DMS 273 (cell line): ENCODE measurements at regions not wholly inside any gene's neighbourhood (a gene's known extent, or its start where the extent isn't known, plus 50 kb on each side); places are given as distances from the start of the nearest gene placed in this dataset.
"Not testable (repeated sequence)": the region's sequence is repeated elsewhere in the genome, so short reads cannot be mapped to it uniquely, and the experiment has no call there.

Source experiments
- DNase-seq: peaks from one replicate; lab custom pipeline; 2025; ENCODE audit not compliant: unreplicated experiment; lab: John Stamatoyannopoulos, UW

- DNase-seq: peak; percentile 4
These were observed 373.1 kb downstream of the CD109 start for GRCh38 chr6:74069089-74069581.

GRCh38 chr6:74066168-74066871 lies 370.3 kb downstream of the CD109 start:
- DNase-seq: no peak

GRCh38 chr6:74065705-74066104 lies 369.7 kb downstream of the CD109 start:
- DNase-seq: no peak

GRCh38 chr6:74063391-74063790 lies 367.4 kb downstream of the CD109 start:
- no peak for DNase-seq

- no peak for DNase-seq
These were observed 365.2 kb downstream of the CD109 start for GRCh38 chr6:74061201-74061600.

DNA sequence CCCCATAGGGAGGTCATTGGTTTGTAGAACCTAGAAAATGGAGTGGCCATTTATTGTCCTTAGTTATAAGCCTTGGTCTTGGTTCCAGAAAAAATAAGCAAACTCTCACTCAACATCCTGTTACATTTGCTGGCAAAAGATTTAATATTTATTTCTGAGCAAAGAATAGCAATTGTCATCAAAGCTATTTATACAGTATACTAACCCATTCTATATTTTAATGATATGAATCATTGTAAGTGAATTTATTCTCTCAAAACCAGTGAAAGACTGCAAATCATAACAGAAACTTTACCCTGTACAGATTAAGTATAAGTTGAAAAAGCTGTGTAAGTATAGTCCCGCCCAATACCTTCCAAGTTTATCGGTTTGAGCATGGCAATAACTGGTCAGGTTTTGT lies 364.4 kb downstream of the CD109 start:
- no peak for DNase-seq

- no peak for DNase-seq
These were observed 362.6 kb downstream of the CD109 start for GRCh38 chr6:74058606-74059005.

DNA sequence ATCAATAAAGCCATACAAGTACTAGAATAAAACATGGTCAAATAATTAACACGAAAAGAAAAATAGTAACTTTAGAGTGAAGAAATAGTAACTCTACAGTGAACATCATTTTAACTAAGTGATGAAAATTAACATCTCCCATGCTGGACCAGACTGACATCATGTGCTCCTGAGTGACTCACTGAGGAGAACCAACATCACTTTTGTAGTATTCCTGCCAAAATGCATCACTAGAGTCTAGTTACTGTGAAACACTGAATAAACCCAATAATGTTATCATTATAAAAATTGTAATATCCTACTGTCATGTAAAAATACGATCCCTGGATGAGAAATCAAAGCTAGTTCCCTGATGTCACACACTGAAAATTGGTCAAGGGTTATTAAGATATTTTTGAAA lies 361.3 kb downstream of the CD109 start:
- DNase-seq: no peak

GRCh38 chr6:74054190-74054589 lies 358.2 kb downstream of the CD109 start:
- DNase-seq: no peak

GRCh38 chr6:74050921-74051320 lies 354.9 kb downstream of the CD109 start:
- no peak for DNase-seq

- no peak for DNase-seq
These were observed 352.4 kb downstream of the CD109 start for GRCh38 chr6:74048387-74048786.

- DNase-seq: no peak
These were observed 348.6 kb downstream of the CD109 start for GRCh38 chr6:74044417-74045096.

GRCh38 chr6:74041420-74041819 lies 345.4 kb downstream of the CD109 start:
- DNase-seq: no peak

GRCh38 chr6:74018825-74019224 lies 322.8 kb downstream of the CD109 start:
- no peak for DNase-seq

DNA sequence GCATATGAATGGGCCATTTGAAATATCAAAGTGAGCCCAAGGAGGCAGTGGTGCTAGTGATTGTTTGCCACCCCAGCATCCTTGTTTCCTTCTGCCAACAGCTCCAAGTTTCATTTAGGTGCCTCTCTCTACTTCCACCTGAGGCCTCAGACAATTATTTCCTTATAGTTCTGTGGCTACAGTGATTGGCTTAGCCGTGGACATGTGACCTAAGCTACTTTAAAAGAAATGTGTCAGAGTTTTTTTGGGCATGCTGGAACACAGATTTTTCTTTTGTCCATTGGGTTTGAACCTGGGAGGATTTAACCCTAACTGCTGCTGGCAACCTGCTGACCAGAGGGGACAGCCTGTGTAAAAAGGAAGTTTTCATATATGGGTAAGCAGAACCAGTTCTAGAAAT lies 319.4 kb downstream of the CD109 start:
- DNase-seq: no peak

GRCh38 chr6:74000666-74001490 lies 304.9 kb downstream of the CD109 start:
- DNase-seq: no peak

GRCh38 chr6:73990609-73991238 lies 294.7 kb downstream of the CD109 start:
- DNase-seq: not testable (repeated sequence)

- no peak for DNase-seq
These were observed 293.4 kb downstream of the CD109 start for GRCh38 chr6:73989428-73989827.

- DNase-seq: peak; percentile 54
These were observed 289.9 kb downstream of the CD109 start for GRCh38 chr6:73985891-73986290.

DNA sequence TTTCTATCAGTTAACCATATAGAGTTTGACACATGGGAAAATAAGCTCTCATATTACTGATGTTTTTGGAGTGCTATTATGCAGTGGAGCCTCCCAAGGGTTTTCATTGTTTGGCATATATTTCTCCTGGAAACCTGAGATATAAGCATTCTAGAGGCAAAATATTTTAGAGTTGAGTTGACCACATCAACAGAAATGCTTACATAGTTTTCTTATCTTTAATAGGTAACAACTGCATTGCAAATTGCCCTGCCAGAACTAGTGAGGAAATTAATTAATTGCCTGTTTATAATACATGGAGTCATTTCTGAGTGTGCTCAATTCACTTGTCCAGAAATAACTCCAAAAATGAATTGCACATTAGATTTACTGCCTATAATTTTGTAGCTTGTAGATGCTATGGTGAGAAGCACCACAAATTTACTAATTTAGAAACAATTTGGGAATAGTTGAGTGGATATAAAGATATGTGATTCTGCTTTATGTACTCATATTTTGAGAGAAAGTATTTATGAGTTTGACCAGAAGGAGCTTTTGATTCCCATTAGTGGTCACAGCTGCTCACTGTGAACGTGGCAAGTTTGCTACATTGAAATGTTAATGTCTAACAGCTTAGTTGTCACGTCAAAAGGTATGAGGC lies 288.7 kb downstream of the CD109 start:
- DNase-seq: no peak

- no peak for DNase-seq
These were observed 287.4 kb downstream of the CD109 start for GRCh38 chr6:73983367-73983766.
